GM19397 (cell line): ENCODE measurements at regions not wholly inside any gene's neighbourhood (a gene's known extent, or its start where the extent isn't known, plus 50 kb on each side); places are given as distances from the start of the nearest gene placed in this dataset.

Source experiments
- ATAC-seq: cut with Tn5 transposase; IDR thresholded peaks from one replicate; pipeline ENCODE4 v1.9.1; 2021; ENCODE audit warnings: mild to moderate bottlenecking, moderate library complexity; ENCODE audit not compliant: unreplicated experiment

DNA sequence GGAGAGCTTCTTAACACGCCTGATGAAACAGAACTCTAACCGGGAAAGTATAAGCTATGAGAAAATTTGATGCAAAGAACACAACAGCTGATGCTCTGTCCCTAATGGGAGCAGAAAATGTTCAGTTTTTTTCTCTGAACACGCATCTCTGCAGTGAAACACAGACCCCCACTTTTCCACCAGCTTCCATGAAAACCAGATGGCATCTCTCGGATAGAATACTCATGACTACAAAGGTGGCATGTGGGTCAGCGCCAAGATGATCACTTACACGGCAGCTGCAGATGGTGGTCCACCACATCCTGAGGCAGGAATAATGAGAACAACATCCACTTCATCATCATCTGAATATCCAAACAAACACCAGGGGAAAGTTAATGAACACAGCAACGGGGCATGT is 85.2 kb upstream of the CNR1 start:
- ATAC-seq: no peak

DNA sequence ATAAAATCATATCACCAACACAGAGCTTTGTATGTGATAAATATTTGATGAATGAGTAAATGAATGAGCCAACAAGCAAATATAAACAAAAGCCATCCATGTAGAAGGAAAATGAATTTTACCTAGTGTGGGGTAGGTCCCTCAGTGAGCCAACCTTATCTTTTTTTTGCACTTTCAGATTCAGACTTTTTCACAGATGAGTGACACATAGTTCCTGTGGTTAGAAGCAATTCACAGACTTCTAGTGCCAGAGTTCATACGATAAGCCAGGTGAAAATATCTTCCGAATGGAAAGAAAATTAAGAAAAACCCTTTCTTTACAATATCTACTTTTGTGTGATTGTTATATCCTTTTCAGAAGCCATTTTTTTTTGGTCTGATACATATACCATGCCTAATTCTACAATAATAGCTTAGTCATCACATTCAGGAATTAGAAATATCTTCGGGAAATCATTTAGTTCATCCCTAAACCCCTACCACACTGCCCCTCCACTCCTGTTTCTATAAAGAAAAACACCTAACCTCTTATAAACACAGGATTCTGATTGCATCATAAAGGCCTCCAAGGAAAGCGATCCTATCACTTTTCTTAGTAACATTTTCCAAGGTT is 82.7 kb upstream of the CNR1 start:
- ATAC-seq: no peak

DNA sequence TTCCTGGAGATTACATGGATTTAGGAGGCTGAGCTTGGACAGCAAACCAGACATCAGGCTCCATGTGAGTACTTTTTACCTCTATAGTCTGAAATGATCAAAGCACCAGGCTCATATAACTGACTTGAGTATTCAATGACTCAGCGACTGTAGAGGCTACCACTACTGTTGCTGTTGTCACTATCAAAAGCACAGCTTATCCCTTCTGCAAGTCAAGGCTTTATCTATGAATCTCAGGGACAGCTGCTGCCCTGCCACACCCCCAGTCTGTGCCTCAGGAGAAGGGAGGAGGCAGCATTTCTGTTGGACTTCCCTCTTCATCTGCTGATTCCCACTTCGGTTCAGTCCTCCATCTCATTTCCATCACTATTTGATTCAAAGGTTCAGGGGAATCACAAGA is 80.5 kb upstream of the CNR1 start:
- no peak for ATAC-seq

DNA sequence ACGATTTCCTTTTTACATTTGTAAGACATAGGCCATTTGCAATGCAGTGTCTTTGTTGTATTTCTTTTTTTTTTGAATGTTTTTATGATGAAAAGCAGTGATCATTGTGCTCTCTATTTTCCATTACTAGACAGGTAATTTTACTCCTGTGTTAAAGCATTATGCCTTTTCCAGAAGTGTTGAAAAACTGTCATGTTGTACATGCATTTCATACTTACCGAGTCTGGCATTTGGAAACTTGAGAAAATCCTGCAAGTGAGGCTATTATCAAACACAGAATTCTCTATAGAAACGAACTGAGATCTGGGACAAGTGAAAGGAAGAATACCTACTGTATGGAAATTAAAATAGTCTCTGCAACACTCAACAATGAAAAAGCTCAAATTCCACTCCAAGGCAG is 78.6 kb upstream of the CNR1 start:
- ATAC-seq: no peak

DNA sequence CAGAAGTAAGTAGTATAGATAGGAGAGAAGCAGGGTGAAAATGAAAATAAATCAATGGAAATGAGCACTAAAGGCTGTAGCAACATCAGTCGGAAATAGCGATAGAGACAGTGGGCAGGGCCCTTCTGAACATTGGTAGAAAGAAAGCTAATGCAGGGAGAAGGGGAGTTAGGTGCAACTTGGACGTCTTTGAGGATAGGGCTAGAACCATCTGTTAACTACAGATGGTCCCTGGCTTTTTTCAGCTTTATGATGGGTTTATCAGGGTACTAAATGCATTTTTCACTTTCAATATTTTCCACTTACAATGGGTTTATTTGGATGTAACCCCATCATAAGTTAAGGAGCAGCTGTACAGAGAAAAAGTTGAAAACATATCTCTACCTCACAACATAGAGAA is 72.8 kb upstream of the CNR1 start:
- ATAC-seq: no peak

DNA sequence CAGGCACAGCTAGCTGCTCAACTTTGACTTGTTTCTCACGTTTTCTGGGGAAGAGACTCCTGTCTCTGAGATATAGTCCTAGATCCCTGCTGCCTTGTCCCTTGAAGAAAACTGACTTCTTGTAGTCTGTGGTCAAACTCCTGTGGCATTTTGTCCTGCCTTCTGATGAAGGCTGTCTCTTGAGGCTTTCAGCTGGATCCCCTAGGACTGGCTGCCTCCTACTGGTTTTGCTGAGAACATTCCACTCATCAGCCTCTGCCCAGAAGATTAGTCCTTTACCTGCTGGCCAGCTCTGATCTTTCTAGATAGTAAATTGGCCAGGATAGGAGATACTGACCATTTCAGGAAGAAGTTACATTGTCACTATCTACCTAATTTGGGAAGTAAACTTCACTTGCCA is 71.9 kb upstream of the CNR1 start:
- ATAC-seq: no peak

DNA sequence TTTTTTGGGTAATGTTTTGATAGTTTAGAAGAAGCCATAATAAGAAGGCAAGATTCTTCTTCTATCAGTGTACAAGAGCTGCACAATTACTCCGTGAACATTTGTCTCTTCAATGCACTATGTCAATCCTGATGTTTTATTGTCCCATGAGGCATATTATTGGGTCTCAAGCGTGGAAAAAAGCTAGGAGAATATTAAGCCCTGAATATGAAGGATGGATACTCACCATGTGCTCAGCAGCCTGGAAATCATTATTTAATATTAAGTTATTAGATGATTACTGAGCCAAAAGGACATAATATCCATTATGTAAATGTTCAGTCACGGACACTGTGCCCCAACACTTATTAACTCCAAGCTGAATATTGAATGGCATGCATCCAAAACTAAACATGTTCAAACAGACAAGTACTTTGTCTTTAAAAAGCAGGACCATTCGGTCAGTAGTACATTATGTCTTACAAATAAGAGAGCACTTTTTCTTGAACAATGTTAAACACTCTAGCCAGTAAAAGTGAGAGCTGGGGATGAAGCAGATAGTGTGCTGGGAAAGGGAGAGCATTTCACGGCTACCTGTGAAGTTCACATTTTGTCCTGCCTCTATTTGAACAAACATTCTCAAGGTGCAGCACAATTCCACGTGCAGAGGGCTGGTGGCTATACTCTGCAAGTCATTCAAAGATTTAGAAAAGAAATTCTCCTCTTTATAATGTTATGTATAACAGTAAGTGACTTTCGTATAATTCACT is 70.6 kb upstream of the CNR1 start:
- no peak for ATAC-seq

DNA sequence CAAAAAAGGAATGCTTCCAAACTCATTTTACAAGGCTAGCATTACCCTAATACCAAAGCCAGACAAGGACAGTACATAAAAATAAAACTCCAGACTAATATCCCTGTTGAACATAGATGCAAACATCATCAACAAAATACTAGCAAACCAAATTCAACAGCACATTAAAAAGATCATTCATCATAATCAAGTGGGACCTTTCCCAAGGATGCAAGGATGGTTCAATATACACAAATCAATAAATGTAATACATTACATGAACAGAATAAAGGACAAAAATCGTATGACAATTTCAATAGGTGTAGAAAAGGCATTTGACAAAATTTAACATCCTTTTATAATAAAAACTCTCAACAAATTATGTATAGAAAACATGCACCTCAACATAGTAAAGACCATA is 66.6 kb upstream of the CNR1 start:
- ATAC-seq: no peak

DNA sequence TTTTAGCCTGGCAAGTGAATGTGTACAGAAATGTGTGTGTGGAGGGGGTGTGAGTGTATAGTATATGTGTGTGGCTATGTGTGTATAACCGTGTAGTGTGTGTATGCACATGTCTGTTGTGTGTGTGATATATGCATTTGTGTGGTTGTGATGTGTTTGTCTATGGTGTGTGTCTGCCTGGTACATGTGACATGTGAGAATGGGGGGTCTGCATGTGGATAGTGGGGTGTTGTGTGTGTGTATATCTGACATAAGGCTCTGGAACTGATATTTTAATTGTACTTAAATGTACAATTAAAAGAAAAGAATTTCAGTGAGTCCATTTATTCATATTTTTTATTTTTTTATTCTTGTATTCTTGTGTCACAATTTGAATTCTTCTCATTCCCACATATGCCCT is 57.2 kb upstream of the CNR1 start:
- ATAC-seq: no peak

DNA sequence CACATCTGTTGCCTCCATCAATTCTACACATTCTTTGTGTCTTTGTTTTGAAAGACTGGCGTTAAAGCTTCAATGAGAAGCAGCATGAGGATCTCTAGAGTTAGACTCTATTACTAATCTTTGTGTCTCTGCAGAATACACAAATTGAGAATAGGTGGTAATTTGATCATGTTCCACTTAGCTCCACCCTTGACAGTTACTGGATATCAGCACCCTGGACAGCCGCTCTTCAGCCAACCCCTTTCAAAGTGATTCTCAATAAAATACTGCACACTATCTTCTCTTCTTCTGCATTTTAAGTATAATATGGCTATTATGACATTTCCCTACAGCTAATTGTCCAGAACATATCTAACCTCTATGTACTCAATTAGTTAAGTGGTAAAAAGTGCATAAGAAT is 54.3 kb upstream of the CNR1 start:
- no peak for ATAC-seq

DNA sequence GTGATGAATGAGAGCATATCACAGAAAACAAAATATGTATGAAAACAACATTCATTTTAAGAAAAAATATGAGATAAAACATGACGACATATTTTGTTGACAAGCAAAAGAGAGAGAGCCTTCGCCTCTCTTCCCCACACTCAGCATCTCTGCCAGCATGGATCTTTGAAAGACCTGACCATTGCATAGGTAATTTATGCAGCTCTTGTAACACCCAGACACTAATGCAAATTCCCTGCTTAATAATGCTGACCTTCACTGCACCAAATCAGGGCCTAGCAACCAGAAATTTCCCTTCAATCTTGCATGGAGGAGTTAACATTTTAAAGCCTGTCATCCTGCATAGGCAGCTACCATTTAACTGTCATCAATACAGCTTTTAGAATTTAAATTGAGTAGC is 50.0 kb upstream of the CNR1 start:
- ATAC-seq: no peak
